Body of pancreas (tissue), 4 donors: ENCODE measurements at regions not wholly inside any gene's neighbourhood (a gene's known extent, or its start where the extent isn't known, plus 50 kb on each side); places are given as distances from the start of the nearest gene placed in this dataset.

Experiments
- POLR2A ChIP-seq, 3 donors: fragments of 450-650 bp; IDR thresholded peaks; one replicate each; pipeline ENCODE4 v1.6.1; 2016; ENCODE audit warnings: antibody characterized with exemption in 3 of 3, mild to moderate bottlenecking in 2 of 3
- TF ChIP-seq, protein P1 (sequence below), 7 experiments: fragments of 450-650 bp in 4 of 7; fragments of 200-600 bp in 3 of 7; sonication (generic) in 3 of 7; IDR thresholded peaks; one replicate each; pipeline ENCODE4 v1.5.1; 2016 to 2019; ENCODE audit warnings: antibody characterized with exemption in 7 of 7

GRCh38 chrX:20350596-20350995 lies 83.9 kb upstream of the RPS6KA3 start:
- TF ChIP-seq, protein P1, sequence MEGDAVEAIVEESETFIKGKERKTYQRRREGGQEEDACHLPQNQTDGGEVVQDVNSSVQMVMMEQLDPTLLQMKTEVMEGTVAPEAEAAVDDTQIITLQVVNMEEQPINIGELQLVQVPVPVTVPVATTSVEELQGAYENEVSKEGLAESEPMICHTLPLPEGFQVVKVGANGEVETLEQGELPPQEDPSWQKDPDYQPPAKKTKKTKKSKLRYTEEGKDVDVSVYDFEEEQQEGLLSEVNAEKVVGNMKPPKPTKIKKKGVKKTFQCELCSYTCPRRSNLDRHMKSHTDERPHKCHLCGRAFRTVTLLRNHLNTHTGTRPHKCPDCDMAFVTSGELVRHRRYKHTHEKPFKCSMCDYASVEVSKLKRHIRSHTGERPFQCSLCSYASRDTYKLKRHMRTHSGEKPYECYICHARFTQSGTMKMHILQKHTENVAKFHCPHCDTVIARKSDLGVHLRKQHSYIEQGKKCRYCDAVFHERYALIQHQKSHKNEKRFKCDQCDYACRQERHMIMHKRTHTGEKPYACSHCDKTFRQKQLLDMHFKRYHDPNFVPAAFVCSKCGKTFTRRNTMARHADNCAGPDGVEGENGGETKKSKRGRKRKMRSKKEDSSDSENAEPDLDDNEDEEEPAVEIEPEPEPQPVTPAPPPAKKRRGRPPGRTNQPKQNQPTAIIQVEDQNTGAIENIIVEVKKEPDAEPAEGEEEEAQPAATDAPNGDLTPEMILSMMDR (IDR thresholded peaks at IDR 0.05) = no peak
- no peak for TF ChIP-seq POLR2A (IDR thresholded peaks at IDR 0.05)
